Osteoblast (primary cell): ENCODE measurements at regions not wholly inside any gene's neighbourhood (a gene's known extent, or its start where the extent isn't known, plus 50 kb on each side); places are given as distances from the start of the nearest gene placed in this dataset.

Source experiments
- DNase-seq: peaks from one replicate; pipeline ENCODE4 v3.0.0; 2011; ENCODE audit warnings: low spot score, mixed read lengths; ENCODE audit not compliant: insufficient read length; ENCODE audit errors: missing footprints
- H2AFZ ChIP-seq: 2 replicates; pipeline ENCODE4 v1.6.0; 2011; ENCODE audit warnings: mild to moderate bottlenecking, low read length
- H3K27ac ChIP-seq: 2 replicates; pipeline ENCODE4 v1.5.1; 2011; ENCODE audit warnings: mild to moderate bottlenecking, low read depth, low read length, moderate library complexity
- H3K27me3 ChIP-seq: 2 replicates; pipeline ENCODE4 v1.6.0; 2012; ENCODE audit warnings: mild to moderate bottlenecking, control low read depth, inconsistent platforms, low read length, moderate library complexity; ENCODE audit not compliant: insufficient read depth
- H3K36me3 ChIP-seq: 2 replicates; pipeline ENCODE4 v1.5.1; 2011; ENCODE audit warnings: mild to moderate bottlenecking, low read length, control low read depth, moderate library complexity; ENCODE audit not compliant: insufficient read depth
- H3K4me1 ChIP-seq: 2 replicates; pipeline ENCODE4 v1.5.1; 2011; ENCODE audit warnings: mild to moderate bottlenecking, low read length, control low read depth, moderate library complexity; ENCODE audit not compliant: insufficient read depth
- H3K4me2 ChIP-seq: 2 replicates; pipeline ENCODE4 v1.6.0; 2011; ENCODE audit warnings: mild to moderate bottlenecking, low read length; ENCODE audit not compliant: insufficient read depth
- H3K4me3 ChIP-seq: fragments of 200-600 bp; sonication (generic); 3 replicates; pipeline ENCODE4 v1.5.1; 2012; ENCODE audit warnings: mild to moderate bottlenecking, low read length, inconsistent platforms; ENCODE audit not compliant: insufficient read depth
- H3K79me2 ChIP-seq: 2 replicates; pipeline ENCODE4 v1.6.0; 2012; ENCODE audit warnings: mild to moderate bottlenecking, low read length, control low read depth, inconsistent platforms; ENCODE audit not compliant: insufficient read depth
- H3K9me3 ChIP-seq: 2 replicates; pipeline ENCODE4 v1.5.1; 2011; ENCODE audit warnings: low read depth, low read length, control low read depth
- H4K20me1 ChIP-seq: 2 replicates; pipeline ENCODE4 v1.6.0; 2012; ENCODE audit warnings: mild to moderate bottlenecking, low read length, control low read depth; ENCODE audit not compliant: insufficient read depth
- CTCF ChIP-seq: IDR thresholded peaks from 2 replicates; pipeline ENCODE4 v1.5.1; 2011; ENCODE audit warnings: mild to moderate bottlenecking, low read depth, low read length, moderate library complexity; ENCODE audit errors: extremely low read depth

DNA sequence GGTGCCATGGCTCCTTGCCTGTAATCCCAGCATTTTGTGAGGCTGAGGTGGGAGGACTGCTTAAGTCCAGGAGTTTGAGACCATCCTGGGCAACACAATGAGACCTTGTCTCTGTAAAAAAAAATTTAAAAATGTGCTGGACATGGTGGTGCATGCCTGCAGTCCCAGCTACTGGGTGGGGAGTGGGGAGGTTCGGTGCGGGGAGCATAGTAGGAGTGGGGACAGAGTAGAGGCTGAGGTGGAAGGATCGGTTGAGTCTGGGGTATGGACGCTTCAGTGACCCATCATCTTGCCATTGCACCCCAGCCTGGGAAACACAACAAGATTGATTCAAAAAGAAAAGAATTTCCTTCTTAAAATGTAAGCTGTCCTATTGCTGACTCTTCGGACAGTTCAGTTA, 1490.0 kb upstream of the GBE1 start:
- DNase-seq, result no peak
- no peak overlapping the region for H2AFZ ChIP-seq
- TF ChIP-seq CTCF, result no peak

GRCh38 chr3:83250613-83251012, 1489.2 kb upstream of the GBE1 start:
- H3K27me3 ChIP-seq, result no peaks in the 10 kb centered on the region
- H3K4me3 ChIP-seq, result no peak overlapping the region
- no peak overlapping the region for H2AFZ ChIP-seq
- H4K20me1 ChIP-seq, result no peaks in the 10 kb centered on the region
- no peak overlapping the region for H3K4me2 ChIP-seq
- DNase-seq, result no peak
- H3K4me1 ChIP-seq, result no peaks in the 10 kb centered on the region
- H3K79me2 ChIP-seq, result no peaks in the 10 kb centered on the region
- H3K9me3 ChIP-seq, result peaks cover 4% of the 10 kb centered on the region
- no peak for TF ChIP-seq CTCF
- H3K36me3 ChIP-seq, result no peaks in the 10 kb centered on the region
- H3K27ac ChIP-seq, result no peak overlapping the region

More for the DNA sequence above, 1490.0 kb upstream of the GBE1 start:
- Histone ChIP-seq H3K36me3 (no peaks in the 10 kb centered on the region), H3K4me2 (no peak overlapping the region), H3K27ac (no peak overlapping the region), H3K9me3 (peaks cover 4% of the 10 kb centered on the region), H4K20me1 (no peaks in the 10 kb centered on the region), H3K27me3 (no peaks in the 10 kb centered on the region), H3K79me2 (no peaks in the 10 kb centered on the region), H3K4me1 (no peaks in the 10 kb centered on the region), H3K4me3 (no peak overlapping the region)

- no peak overlapping the region for H3K4me3 ChIP-seq
- no peak overlapping the region for H3K27ac ChIP-seq
- no peak for DNase-seq
- no peaks in the 10 kb centered on the region for H3K79me2 ChIP-seq
- no peaks in the 10 kb centered on the region for H4K20me1 ChIP-seq
- no peaks in the 10 kb centered on the region for H3K36me3 ChIP-seq
- H3K4me2 ChIP-seq, result no peak overlapping the region
- H2AFZ ChIP-seq, result no peak overlapping the region
- no peak for TF ChIP-seq CTCF
- H3K4me1 ChIP-seq, result no peaks in the 10 kb centered on the region
- peaks cover 2% of the 10 kb centered on the region for H3K9me3 ChIP-seq
- no peaks in the 10 kb centered on the region for H3K27me3 ChIP-seq
Observed at GRCh38 chr3:83248454-83248853, 1487.0 kb upstream of the GBE1 start.

DNA sequence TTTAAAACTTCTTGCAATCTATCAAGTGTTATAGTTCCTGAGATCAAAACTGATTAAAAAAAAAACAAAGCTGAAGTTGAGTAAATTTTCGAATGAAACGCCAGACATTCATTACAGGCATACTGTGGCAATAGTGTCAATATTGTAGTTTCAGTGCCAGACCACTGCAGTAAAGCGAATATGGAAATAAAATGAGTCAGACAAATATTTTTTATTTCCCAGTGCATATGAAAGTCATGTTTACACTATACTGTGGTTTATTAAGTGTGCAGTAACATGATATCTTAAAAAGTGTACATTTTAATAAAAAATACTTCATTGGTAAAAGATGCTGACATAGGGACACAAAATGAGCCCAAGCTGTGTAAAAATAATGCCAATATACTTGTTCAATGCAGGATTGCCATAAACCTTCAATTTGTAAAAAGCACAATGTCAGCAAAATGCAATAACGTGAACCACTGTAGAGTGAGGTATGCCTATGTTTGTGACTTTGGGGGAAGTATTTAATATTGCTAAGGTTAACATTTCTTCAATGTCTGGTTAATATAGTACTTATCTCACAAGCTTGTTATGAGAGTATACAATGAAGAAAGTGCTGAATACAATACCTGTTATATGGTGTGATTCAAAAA, 1473.9 kb upstream of the GBE1 start:
- no peak for TF ChIP-seq CTCF
- Histone ChIP-seq H3K4me3 (no peak overlapping the region), H3K79me2 (no peaks in the 10 kb centered on the region), H2AFZ (no peak overlapping the region), H3K9me3 (no peaks in the 10 kb centered on the region), H3K27ac (no peak overlapping the region), H3K4me1 (no peaks in the 10 kb centered on the region), H3K27me3 (no peaks in the 10 kb centered on the region), H3K36me3 (no peaks in the 10 kb centered on the region), H3K4me2 (no peak overlapping the region), H4K20me1 (no peaks in the 10 kb centered on the region)
- DNase-seq, result no peak
